SK-N-SH (cell line): ENCODE measurements at regions not wholly inside any gene's neighbourhood (a gene's known extent, or its start where the extent isn't known, plus 50 kb on each side); places are given as distances from the start of the nearest gene placed in this dataset.

Source experiments
- CTCF ChIA-PET: fragments of 300-600, 350-600 bp; formaldehyde crosslinking; extraction: SDS; loops from one replicate; lab custom pipeline; 2021; lab: Yijun Ruan, JAX
- POLR2A ChIA-PET: fragments of 350-600 bp; sonication (Branson Sonifier 250); formaldehyde crosslinking; extraction: SDS; loops from one replicate; lab custom pipeline; 2020; ENCODE audit warnings: antibody characterized with exemption, inconsistent platforms; lab: Yijun Ruan, JAX
- DNase-seq: peaks from one replicate; pipeline ENCODE4 v3.0.0; 2012
- H2AFZ ChIP-seq: fragments of 200-600 bp; sonication (generic); 2 replicates; pipeline ENCODE4 v1.8.1; 2016; ENCODE audit warnings: antibody characterized with exemption, mild to moderate bottlenecking, low read depth
- H3F3A ChIP-seq: fragments of 200-600 bp; sonication (generic); replicated peaks from 2 replicates; pipeline ENCODE3; 2016; ENCODE audit warnings: antibody characterized with exemption, mild to moderate bottlenecking; ENCODE audit not compliant: insufficient read depth
- H3K27ac ChIP-seq, 2 experiments: fragments of 200-500 bp in 1 of 2; fragments of 200-600 bp in 1 of 2; sonication (Bioruptor generic) in 1 of 2; sonication (generic), shearing (Covaris generic) in 1 of 2; 2 replicates each; pipeline versions ENCODE4 v1.5.1 to v1.6.1; 2014 to 2016; ENCODE audit warnings: low read depth in 2 of 2, inconsistent platforms in 1 of 2, low read length in 1 of 2, mild to moderate bottlenecking in 1 of 2, mixed read lengths in 1 of 2
- H3K27me3 ChIP-seq: fragments of 200-600 bp; sonication (generic), shearing (Covaris generic); 2 replicates; pipeline ENCODE4 v1.6.1; 2016; ENCODE audit warnings: mixed run types; ENCODE audit not compliant: insufficient read depth
- H3K36me3 ChIP-seq, 2 experiments: fragments of 200-500 bp in 1 of 2; fragments of 200-600 bp in 1 of 2; sonication (Bioruptor generic) in 1 of 2; sonication (generic) in 1 of 2; replicated peaks in 1 of 2; 2 replicates each; pipeline versions ENCODE3 to v1.5.1; 2014 to 2016; ENCODE audit warnings: low read length in 1 of 2, mild to moderate bottlenecking in 1 of 2; ENCODE audit not compliant: insufficient read depth in 2 of 2, control insufficient read depth in 1 of 2
- H3K4me1 ChIP-seq, 2 experiments: fragments of 200-500 bp in 1 of 2; fragments of 200-600 bp in 1 of 2; sonication (Bioruptor generic) in 1 of 2; sonication (generic), shearing (Covaris generic) in 1 of 2; 2 replicates each; pipeline versions ENCODE4 v1.5.1 to v1.6.1; 2014 to 2016; ENCODE audit warnings: low read depth in 1 of 2, low read length in 1 of 2, mixed run types in 1 of 2; ENCODE audit not compliant: insufficient read depth in 2 of 2, control insufficient read depth in 1 of 2
- H3K4me2 ChIP-seq: fragments of 200-600 bp; sonication (generic), shearing (Covaris generic); 2 replicates; pipeline ENCODE4 v1.6.1; 2017; ENCODE audit warnings: mixed run types
- H3K4me3 ChIP-seq, 2 experiments: fragments of 200-500 bp in 1 of 2; fragments of 200-600 bp in 1 of 2; sonication (Bioruptor generic) in 1 of 2; sonication (generic), shearing (Covaris generic) in 1 of 2; 2 replicates each; pipeline versions ENCODE4 v1.5.1 to v1.8.1; 2014 to 2016; ENCODE audit warnings: low read depth in 2 of 2, inconsistent platforms in 1 of 2, low read length in 1 of 2, mild to moderate bottlenecking in 1 of 2, mixed read lengths in 1 of 2, moderate library complexity in 1 of 2
- H3K79me2 ChIP-seq: fragments of 200-600 bp; sonication (generic); 2 replicates; pipeline ENCODE4 v1.8.1; 2017; ENCODE audit warnings: mild to moderate bottlenecking; ENCODE audit not compliant: insufficient read depth
- H3K9ac ChIP-seq: fragments of 200-600 bp; sonication (generic); 2 replicates; pipeline ENCODE4 v1.6.1; 2017; ENCODE audit warnings: mixed run types
- H3K9me2 ChIP-seq: fragments of 200-600 bp; sonication (generic); 2 replicates; pipeline ENCODE4 v1.6.1; 2017; ENCODE audit warnings: mixed run types
- H3K9me3 ChIP-seq: fragments of 200-600 bp; sonication (generic); 2 replicates; pipeline ENCODE4 v1.6.1; 2017; ENCODE audit warnings: mixed run types, mild to moderate bottlenecking, moderate library complexity
- H4K20me1 ChIP-seq: fragments of 200-600 bp; sonication (generic); 2 replicates; pipeline ENCODE4 v1.6.1; 2017; ENCODE audit warnings: mild to moderate bottlenecking, mixed run types; ENCODE audit not compliant: insufficient read depth
- CHD2 ChIP-seq: fragments of 150-350 bp; IDR thresholded peaks from 2 replicates; pipeline ENCODE4 v1.6.1; 2018; ENCODE audit warnings: low read length; ENCODE audit not compliant: partially characterized antibody
- ELF1 ChIP-seq: IDR thresholded peaks from 2 replicates; pipeline ENCODE4 v1.4.0; 2012
- EZH2phosphoT487 ChIP-seq: fragments of 200-600 bp; sonication (generic); IDR thresholded peaks from 2 replicates; pipeline ENCODE4 v1.6.1; 2017; ENCODE audit warnings: low read depth, mixed run types, mild to moderate bottlenecking, antibody characterized with exemption, moderate library complexity, borderline replicate concordance
- FOXJ3 ChIP-seq: sonication (generic); formaldehyde crosslinking; IDR thresholded peaks from 2 replicates; pipeline ENCODE4 v1.5.1; 2020; ENCODE audit warnings: mild to moderate bottlenecking, missing genetic modification reagents
- IRF3 ChIP-seq: fragments of 150-350 bp; IDR thresholded peaks from 2 replicates; pipeline ENCODE4 v1.6.1; 2016; ENCODE audit warnings: mild to moderate bottlenecking, low read depth, low read length
- MEF2A ChIP-seq: IDR thresholded peaks from 2 replicates; pipeline ENCODE4 v1.4.0; 2012; ENCODE audit warnings: low read depth, borderline replicate concordance
- MXI1 ChIP-seq: IDR thresholded peaks from 2 replicates; pipeline ENCODE4 v1.6.1; 2012; ENCODE audit warnings: mild to moderate bottlenecking, low read depth, low read length, improper control_type of control experiment
- NFIC ChIP-seq: IDR thresholded peaks from 2 replicates; pipeline ENCODE4 v1.4.0; 2012; ENCODE audit warnings: borderline replicate concordance
- PBX3 ChIP-seq: IDR thresholded peaks from 2 replicates; pipeline ENCODE4; 2012
- RAD21 ChIP-seq: IDR thresholded peaks from 2 replicates; pipeline ENCODE4 v1.6.1; 2012; ENCODE audit warnings: mild to moderate bottlenecking, low read length
- RFX5 ChIP-seq: IDR thresholded peaks from 2 replicates; pipeline ENCODE4 v1.6.1; 2012; ENCODE audit warnings: mild to moderate bottlenecking, improper control_type of control experiment, low read length
- TCF12 ChIP-seq: IDR thresholded peaks from 2 replicates; pipeline ENCODE4 v1.4.0; 2012
- TEAD4 ChIP-seq: IDR thresholded peaks from 2 replicates; pipeline ENCODE4 v1.4.0; 2012; ENCODE audit warnings: mild to moderate bottlenecking, borderline replicate concordance; ENCODE audit not compliant: insufficient read depth
- WGBS: methylation state at CpG from one replicate; pipeline ENCODE4 v1.1.6; 2017; ENCODE audit warnings: low lambda C conversion rate; 5-methylcytosine and 5-hydroxymethylcytosine counted together
- TF ChIP-seq, protein P1 (sequence below): IDR thresholded peaks from 2 replicates; pipeline ENCODE4 v1.4.0; 2012; ENCODE audit warnings: low read depth, borderline replicate concordance
- TF ChIP-seq, protein P2 (sequence below): IDR thresholded peaks from 2 replicates; pipeline ENCODE4 v1.4.0; 2012; ENCODE audit warnings: low read depth, borderline replicate concordance

DNA sequence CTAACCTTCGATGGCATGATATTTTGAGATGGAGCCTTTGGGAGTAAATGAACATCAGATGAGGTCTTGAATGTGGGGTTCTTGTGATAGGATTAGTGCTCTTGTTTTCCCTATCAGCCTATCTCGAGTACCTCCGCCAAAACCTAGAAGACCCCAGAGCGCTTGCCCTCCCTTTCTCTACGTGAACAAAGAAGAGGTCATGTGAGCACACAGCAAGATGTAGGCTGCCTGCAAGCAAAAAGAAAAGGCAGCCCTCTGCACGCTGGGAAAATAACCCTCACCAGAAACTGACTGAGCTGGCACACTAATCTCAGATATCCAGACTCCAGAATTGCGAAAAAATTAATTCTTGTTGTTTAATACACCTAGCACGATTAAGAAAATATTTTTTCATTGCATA is 799.8 kb upstream of the SLC10A2 start:
- Histone ChIP-seq H3K9me2 (no peaks in the 10 kb centered on the region), H3K4me1 (no peaks in the 10 kb centered on the region), H3F3A (no peaks in the 10 kb centered on the region), H2AFZ (no peak overlapping the region), H3K9ac (no peak overlapping the region), H3K4me3 (no peak overlapping the region), H3K9me3 (no peaks in the 10 kb centered on the region), H3K4me2 (no peak overlapping the region), H3K36me3 (no peaks in the 10 kb centered on the region), H3K27me3 (no peaks in the 10 kb centered on the region), H3K27ac (no peak overlapping the region), H3K79me2 (no peaks in the 10 kb centered on the region), H4K20me1 (no peaks in the 10 kb centered on the region)
- TF ChIP-seq MEF2A (no peak), EZH2phosphoT487 (no peak), RFX5 (no peak), TCF12 (no peak), RAD21 (no peak)
- TF ChIP-seq, protein P1, sequence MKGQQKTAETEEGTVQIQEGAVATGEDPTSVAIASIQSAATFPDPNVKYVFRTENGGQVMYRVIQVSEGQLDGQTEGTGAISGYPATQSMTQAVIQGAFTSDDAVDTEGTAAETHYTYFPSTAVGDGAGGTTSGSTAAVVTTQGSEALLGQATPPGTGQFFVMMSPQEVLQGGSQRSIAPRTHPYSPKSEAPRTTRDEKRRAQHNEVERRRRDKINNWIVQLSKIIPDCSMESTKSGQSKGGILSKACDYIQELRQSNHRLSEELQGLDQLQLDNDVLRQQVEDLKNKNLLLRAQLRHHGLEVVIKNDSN: no peak
- ChIA-PET POLR2A (no interaction called here), CTCF (no interaction called here)
- no peak for DNase-seq
- 58% methylated on average over 8 of the region's 8 CpGs for WGBS

DNA sequence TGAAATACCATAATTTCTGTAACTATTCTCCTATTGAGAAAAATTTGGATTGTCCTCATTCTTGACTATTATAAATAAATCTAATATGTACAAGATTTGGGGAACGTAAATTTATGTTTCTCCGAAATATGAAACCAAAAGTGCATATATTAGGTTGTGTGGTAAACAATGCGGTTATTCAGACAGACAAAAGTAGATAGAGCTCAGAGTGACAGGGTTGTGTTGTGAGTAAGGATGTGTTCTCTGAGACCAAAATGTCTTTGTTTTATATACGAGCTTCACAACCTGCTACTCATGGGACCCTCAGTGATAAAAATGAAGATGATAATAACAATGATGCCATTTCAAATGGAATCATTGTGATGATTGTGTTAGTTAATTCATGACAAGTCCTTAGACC is 796.3 kb upstream of the SLC10A2 start:
- Histone ChIP-seq H3K4me1 (no peaks in the 10 kb centered on the region), H3K36me3 (no peaks in the 10 kb centered on the region), H3K9me3 (no peaks in the 10 kb centered on the region), H3K9ac (no peak overlapping the region), H3K4me3 (no peak overlapping the region), H3K27ac (no peak overlapping the region), H4K20me1 (no peaks in the 10 kb centered on the region), H3K79me2 (no peaks in the 10 kb centered on the region), H3K27me3 (no peaks in the 10 kb centered on the region), H3F3A (no peaks in the 10 kb centered on the region), H3K9me2 (no peaks in the 10 kb centered on the region), H2AFZ (no peak overlapping the region), H3K4me2 (no peak overlapping the region)
- TF ChIP-seq PBX3 (no peak), IRF3 (no peak), NFIC (no peak), MXI1 (no peak), TEAD4 (no peak), TCF12 (no peak), ELF1 (no peak), CHD2 (no peak), FOXJ3 (CRISPR knock-in tag) (no peak)
- TF ChIP-seq, protein P1: no peak
- TF ChIP-seq, protein P2, sequence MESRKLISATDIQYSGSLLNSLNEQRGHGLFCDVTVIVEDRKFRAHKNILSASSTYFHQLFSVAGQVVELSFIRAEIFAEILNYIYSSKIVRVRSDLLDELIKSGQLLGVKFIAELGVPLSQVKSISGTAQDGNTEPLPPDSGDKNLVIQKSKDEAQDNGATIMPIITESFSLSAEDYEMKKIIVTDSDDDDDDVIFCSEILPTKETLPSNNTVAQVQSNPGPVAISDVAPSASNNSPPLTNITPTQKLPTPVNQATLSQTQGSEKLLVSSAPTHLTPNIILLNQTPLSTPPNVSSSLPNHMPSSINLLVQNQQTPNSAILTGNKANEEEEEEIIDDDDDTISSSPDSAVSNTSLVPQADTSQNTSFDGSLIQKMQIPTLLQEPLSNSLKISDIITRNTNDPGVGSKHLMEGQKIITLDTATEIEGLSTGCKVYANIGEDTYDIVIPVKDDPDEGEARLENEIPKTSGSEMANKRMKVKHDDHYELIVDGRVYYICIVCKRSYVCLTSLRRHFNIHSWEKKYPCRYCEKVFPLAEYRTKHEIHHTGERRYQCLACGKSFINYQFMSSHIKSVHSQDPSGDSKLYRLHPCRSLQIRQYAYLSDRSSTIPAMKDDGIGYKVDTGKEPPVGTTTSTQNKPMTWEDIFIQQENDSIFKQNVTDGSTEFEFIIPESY: no peak
- ChIA-PET POLR2A (no interaction called here), CTCF (no interaction called here)
- no peak for DNase-seq
- 70% methylated on average over 4 of the region's 4 CpGs for WGBS
